Naive thymus-derived CD8-positive, alpha-beta T cell (primary cell): ENCODE measurements at regions not wholly inside any gene's neighbourhood (a gene's known extent, or its start where the extent isn't known, plus 50 kb on each side); places are given as distances from the start of the nearest gene placed in this dataset.
"Not testable (repeated sequence)": the region's sequence is repeated elsewhere in the genome, so short reads cannot be mapped to it uniquely, and the experiment has no call there.

Experiments used
- ATAC-seq, 2 donors: fragments of 150-1000 bp; cut with Tn5 transposase in 1 of 2; sonication (Bioruptor Pico), chemical (Tn5 transposase) in 1 of 2; 1 replicate in 1 of 2; 2 replicates in 1 of 2; pipeline ENCODE4 v1.10.0; 2021; ENCODE audit warnings: mild to moderate bottlenecking in 2 of 2, moderate library complexity in 2 of 2
- POLR2A ChIA-PET: fragments of 350-600 bp; sonication (Branson Sonifier 250); formaldehyde crosslinking; loops from one replicate; lab custom pipeline; 2021; ENCODE audit warnings: antibody characterized with exemption; lab: Charles Lee
- DNase-seq, 10 donors: peaks; one replicate each; pipeline versions ENCODE4 v3.0.0 to v3.0.0-alpha.2; 2020 to 2022
- H3K27ac Mint-ChIP-seq, 10 donors: one replicate each; pipeline ENCODE4 v1.8.0; 2020 to 2022; ENCODE audit warnings: mild to moderate bottlenecking in 10 of 10, mixed read lengths in 10 of 10, moderate library complexity in 4 of 10, inconsistent platforms in 1 of 10
- H3K27me3 Mint-ChIP-seq, 5 donors: one replicate each; pipeline ENCODE4 v1.8.0; 2021 to 2022; ENCODE audit warnings: mixed read lengths in 5 of 5
- H3K36me3 Mint-ChIP-seq, 3 donors: one replicate each; pipeline ENCODE4 v1.8.0; 2020 to 2022; ENCODE audit warnings: mixed read lengths in 3 of 3, mild to moderate bottlenecking in 2 of 3, inconsistent platforms in 1 of 3
- H3K4me1 Mint-ChIP-seq, 4 donors: one replicate each; pipeline ENCODE4 v1.8.0; 2021 to 2022; ENCODE audit warnings: mixed read lengths in 4 of 4
- H3K4me3 Mint-ChIP-seq, 10 donors: one replicate each; pipeline ENCODE4 v1.8.0; 2020 to 2022; ENCODE audit warnings: mild to moderate bottlenecking in 10 of 10, mixed read lengths in 10 of 10, moderate library complexity in 6 of 10, inconsistent platforms in 1 of 10
- H3K9me3 Mint-ChIP-seq, 9 donors: one replicate each; pipeline ENCODE4 v1.8.0; 2020 to 2022; ENCODE audit warnings: mixed read lengths in 9 of 9, mild to moderate bottlenecking in 3 of 9, inconsistent platforms in 1 of 9, moderate library complexity in 1 of 9

DNA sequence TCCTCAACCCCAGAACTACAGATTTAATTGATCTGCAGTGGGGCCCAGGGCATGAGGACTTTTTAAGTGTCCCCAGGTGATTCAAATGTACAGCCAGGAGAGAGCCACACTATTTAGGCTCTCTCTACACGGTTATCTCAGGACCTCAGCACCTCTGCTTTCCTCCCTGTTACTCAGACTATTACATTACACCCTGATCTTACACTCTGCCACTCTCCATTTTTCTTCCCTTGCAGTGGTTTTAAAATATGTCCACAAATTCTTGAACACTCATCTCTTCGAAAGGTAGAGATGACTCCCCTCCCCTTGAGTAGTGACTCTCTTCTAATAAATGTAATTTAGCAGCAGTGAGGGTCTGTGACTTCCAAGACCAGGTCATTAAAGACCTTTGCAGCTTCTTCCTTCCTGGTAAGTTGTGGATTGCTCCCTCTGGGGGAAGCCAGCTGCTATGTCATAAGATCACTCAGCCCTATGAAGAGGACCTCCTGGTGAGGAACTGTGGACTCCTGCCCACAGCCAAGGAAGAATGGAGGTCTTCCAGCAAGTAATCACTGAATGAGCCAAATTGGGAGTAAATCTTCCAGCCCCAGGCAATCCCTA is 87.5 kb upstream of the SSBP2 start:
- H3K4me1 Mint-ChIP-seq, result peaks cover 5 to 10% (median 7%) of the 10 kb centered on the region in 4 donors
- H3K9me3 Mint-ChIP-seq, result no peaks in the 10 kb centered on the region
- peak overlapping the region in 3 of 10 donors; percentile 46 to 77 (median 49) for H3K27ac Mint-ChIP-seq

DNA sequence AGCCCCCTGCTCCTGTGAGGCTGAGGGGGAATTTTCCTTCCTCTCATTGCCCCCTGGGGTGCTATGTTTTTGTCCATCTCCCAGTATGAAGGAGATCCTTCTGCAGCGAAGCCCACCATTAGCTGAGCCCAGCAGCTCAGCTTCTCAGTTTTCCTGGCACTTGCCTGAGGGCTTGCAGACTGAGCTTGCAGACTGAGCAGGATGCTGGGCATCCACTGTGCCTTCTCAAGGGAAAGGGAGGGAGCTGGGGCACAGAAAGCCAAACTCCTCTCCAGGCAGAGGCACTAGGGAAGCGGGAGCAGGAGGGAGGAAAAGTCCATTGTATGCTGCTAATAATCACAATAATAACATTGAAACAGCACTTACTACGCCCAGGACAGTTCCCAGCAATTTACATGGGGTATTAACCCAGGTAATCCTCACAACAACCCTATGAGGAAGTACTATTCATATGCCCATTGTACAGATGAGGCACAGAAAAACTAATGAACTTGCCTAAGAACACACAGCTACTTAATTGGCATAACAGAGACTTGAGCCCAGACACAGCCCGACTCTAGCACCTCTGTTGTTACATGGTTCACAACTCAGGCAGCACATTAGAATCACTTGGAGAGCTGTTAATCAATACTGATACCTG is 86.9 kb upstream of the SSBP2 start:
- DNase-seq (no peak), ATAC-seq (no peak)
- no peaks in the 10 kb centered on the region for H3K27me3 Mint-ChIP-seq
- peaks cover 5 to 10% (median 7%) of the 10 kb centered on the region in 4 donors for H3K4me1 Mint-ChIP-seq
- peaks cover 0 to 2% (median 0%) of the 10 kb centered on the region in 3 donors for H3K36me3 Mint-ChIP-seq
- no peaks in the 10 kb centered on the region for H3K9me3 Mint-ChIP-seq
- POLR2A ChIA-PET, result interaction anchor here (1.3 to 2.9 kb wide), 2 partner anchors 14 to 411 kb away, joined by 5 to 13 read pairs; no protein-coding TSS in a partner anchor
- H3K27ac Mint-ChIP-seq, result peak overlapping the region in 1 of 10 donors; percentile 18
- H3K4me3 Mint-ChIP-seq, result no peak overlapping the region

More for the DNA sequence above, 87.5 kb upstream of the SSBP2 start:
- Mint-ChIP-seq H3K4me3 (no peak overlapping the region), H3K36me3 (peaks cover 0 to 2% (median 0%) of the 10 kb centered on the region in 3 donors), H3K27me3 (no peaks in the 10 kb centered on the region)
- peak; percentile 73 to 82 for ATAC-seq
- POLR2A ChIA-PET, result interaction anchor here (1.3 to 2.9 kb wide), 2 partner anchors 13 to 412 kb away, joined by 5 to 13 read pairs; no protein-coding TSS in a partner anchor
- DNase-seq, result peak in 6 of 10 donors; percentile 9 to 70 (median 34)

DNA sequence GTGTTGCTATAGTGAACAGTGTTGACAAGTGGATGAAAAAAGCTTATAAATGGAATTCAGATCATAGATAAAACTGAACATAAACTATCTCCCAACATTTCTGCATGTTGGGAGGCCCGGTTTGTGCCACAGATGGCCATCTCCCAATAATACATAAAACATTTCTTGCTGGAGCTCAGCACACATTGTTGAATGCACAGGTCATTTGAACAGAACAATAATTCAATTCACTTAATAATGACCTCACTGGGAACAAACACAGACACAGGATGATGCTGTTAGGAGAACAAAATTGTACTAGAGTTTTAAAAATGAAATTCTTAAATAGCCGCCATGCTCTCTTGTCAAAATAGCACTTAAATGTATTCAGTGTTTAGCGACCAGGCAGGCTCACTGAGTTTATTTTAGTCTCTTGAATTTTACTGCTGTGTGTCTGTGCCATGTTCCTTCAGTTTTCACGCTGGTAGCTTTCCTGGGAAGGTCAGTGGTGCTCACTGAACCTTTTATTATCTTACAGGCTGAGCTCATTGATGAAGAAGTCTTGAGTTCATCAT is 85.0 kb upstream of the SSBP2 start:
- Mint-ChIP-seq H3K27me3 (no peaks in the 10 kb centered on the region), H3K4me1 (peaks cover 5 to 10% (median 7%) of the 10 kb centered on the region in 4 donors), H3K27ac (no peak overlapping the region), H3K9me3 (no peaks in the 10 kb centered on the region), H3K4me3 (no peak overlapping the region), H3K36me3 (peaks cover 0 to 2% (median 0%) of the 10 kb centered on the region in 3 donors)
- POLR2A ChIA-PET, result interaction anchor here (0.7 kb wide), 1 partner anchor 11 kb away, joined by 3 read pairs; no protein-coding TSS in a partner anchor
- DNase-seq, result no peak
- no peak for ATAC-seq

DNA sequence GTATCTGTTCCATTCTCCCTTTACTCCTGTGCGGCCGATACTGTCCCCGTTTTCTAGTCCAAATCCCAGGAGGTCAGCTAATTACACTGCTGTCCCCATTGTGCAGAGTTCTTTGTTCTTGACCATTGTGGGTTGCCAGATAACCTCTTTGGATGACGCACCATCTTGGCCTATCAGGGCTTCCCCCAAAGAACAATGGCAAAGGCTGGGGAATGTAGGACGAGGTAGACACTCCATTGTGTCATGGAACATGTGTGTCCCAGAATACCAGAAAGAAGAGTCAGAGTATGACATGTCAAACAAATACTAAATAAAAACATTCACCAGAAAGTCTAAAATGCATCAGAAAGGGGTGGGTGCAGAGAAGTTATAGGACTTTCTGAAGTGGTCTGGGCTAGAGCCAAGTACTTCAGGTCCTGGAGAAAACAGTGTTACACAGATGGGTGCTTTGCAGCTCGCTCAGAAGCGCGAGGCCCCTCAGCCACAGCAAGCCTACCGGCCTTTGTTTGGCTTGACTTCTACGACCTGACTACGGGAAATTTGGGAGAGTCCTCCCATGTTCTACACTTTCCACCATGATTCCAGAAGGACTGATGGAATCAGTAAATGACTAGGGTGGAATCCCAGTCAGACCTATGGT is 83.2 kb upstream of the SSBP2 start:
- Mint-ChIP-seq H3K4me1 (peaks cover 6 to 12% (median 8%) of the 10 kb centered on the region in 4 donors), H3K27ac (no peak overlapping the region), H3K9me3 (no peaks in the 10 kb centered on the region), H3K4me3 (no peak overlapping the region), H3K36me3 (peaks cover 0 to 2% (median 0%) of the 10 kb centered on the region in 3 donors), H3K27me3 (no peaks in the 10 kb centered on the region)
- POLR2A ChIA-PET, result no interaction called here
- DNase-seq, result no peak
- ATAC-seq, result no peak

DNA sequence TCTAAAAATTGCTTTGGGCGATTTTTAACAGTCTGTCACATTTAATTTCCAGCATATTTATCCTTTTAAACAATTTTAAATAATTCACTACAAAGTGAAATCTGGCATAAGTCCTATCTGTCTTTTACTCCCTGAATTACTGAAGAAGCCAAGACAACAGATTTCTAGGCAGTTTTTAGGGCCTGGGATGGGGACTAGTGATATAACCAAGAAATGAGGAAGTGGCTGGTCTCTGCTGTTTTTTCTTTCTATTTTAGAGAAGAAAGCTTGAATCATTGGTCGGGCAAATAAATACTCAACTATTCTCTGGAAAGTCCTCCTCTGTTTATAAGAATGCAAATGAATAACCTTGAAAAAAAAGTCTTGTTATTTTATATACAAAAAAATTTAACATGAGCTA is 79.7 kb upstream of the SSBP2 start:
- ATAC-seq (no peak), DNase-seq (no peak)
- no peak overlapping the region for H3K27ac Mint-ChIP-seq
- H3K27me3 Mint-ChIP-seq, result no peaks in the 10 kb centered on the region
- peaks cover 0 to 12% (median 7%) of the 10 kb centered on the region in 4 donors for H3K4me1 Mint-ChIP-seq
- POLR2A ChIA-PET, result no interaction called here
- peaks cover 0 to 2% (median 0%) of the 10 kb centered on the region in 3 donors for H3K36me3 Mint-ChIP-seq
- H3K9me3 Mint-ChIP-seq, result no peaks in the 10 kb centered on the region
- H3K4me3 Mint-ChIP-seq, result no peak overlapping the region

DNA sequence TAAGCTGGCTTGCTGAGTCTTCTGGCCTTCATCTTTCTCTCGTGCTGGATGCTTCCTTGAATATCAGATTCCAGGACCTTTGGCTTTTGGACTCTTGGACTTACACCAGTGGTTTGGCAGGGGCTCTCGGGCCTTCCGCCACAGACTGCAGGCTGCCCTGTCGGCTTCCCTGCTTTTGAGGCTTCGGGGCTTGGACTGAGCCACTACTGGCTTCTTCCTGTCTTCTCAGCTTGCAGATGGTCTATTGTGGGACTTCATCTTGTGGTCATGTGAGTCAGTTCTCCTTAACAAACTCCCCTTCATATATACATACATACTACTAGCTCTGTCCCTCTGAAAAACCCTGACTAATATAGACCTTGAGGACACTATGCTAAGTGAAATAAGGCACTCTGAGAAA is 78.3 kb upstream of the SSBP2 start:
- DNase-seq, result no peak
- Mint-ChIP-seq H3K9me3 (no peaks in the 10 kb centered on the region), H3K27ac (no peak overlapping the region), H3K27me3 (no peaks in the 10 kb centered on the region), H3K4me1 (peaks cover 2 to 17% (median 8%) of the 10 kb centered on the region in 4 donors), H3K36me3 (peaks cover 0 to 2% (median 0%) of the 10 kb centered on the region in 3 donors), H3K4me3 (no peak overlapping the region)
- POLR2A ChIA-PET, result no interaction called here
- ATAC-seq, result no peak

DNA sequence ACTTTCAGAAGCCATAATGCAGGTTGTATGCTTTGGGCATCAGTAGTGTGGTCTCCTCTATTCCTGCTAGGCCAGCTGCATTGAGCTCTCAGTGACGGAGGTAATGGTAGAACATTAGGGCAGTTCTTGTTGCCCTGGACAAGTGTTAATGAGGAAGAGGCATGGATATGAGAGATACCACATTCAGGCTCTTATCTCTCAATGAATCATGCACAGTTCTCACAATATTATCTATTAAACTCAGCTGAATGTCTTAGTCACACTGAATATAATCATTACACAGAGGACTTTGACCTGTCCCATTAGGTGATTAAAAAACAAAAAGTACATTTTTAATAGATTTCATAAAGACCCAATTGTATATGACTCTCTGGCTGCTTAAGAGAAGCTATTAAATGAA is 76.6 kb upstream of the SSBP2 start:
- Mint-ChIP-seq H3K27me3 (no peaks in the 10 kb centered on the region), H3K4me3 (no peak overlapping the region), H3K27ac (no peak overlapping the region), H3K4me1 (peaks cover 2 to 17% (median 8%) of the 10 kb centered on the region in 4 donors), H3K9me3 (no peaks in the 10 kb centered on the region), H3K36me3 (no peaks in the 10 kb centered on the region)
- no peak for DNase-seq
- POLR2A ChIA-PET, result interaction anchor here (1.3 kb wide), 1 partner anchor 25 kb away, joined by 4 read pairs; no protein-coding TSS in a partner anchor
- no peak for ATAC-seq

DNA sequence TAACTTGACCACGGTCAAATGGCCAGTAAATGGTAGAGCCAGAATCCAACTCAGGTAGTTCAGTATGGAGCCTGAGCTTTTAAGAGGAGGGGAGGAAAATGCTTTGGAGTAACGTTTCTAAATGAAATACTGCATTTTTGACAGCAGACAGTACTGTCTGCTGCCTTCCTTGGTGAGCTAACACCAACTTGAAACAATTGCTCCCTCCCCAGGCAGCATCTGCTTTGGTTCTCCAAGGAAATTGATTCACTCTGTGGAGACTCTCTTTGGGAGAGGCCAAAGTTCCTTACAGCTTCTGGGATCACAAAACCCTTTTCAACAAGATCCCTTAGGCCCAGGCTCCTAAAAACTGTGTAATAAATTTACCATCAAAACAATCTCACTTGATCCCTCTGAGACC is 75.2 kb upstream of the SSBP2 start:
- peaks cover 5 to 19% (median 9%) of the 10 kb centered on the region in 4 donors for H3K4me1 Mint-ChIP-seq
- H3K4me3 Mint-ChIP-seq, result no peak overlapping the region
- H3K9me3 Mint-ChIP-seq, result no peaks in the 10 kb centered on the region
- peak overlapping the region in 1 of 10 donors; percentile 19 for H3K27ac Mint-ChIP-seq
- POLR2A ChIA-PET, result interaction anchor here (0.8 kb wide), 1 partner anchor 79 kb away, joined by 3 read pairs; no protein-coding TSS in a partner anchor
- no peak for DNase-seq
- no peak for ATAC-seq
- H3K36me3 Mint-ChIP-seq, result no peaks in the 10 kb centered on the region
- H3K27me3 Mint-ChIP-seq, result no peaks in the 10 kb centered on the region

DNA sequence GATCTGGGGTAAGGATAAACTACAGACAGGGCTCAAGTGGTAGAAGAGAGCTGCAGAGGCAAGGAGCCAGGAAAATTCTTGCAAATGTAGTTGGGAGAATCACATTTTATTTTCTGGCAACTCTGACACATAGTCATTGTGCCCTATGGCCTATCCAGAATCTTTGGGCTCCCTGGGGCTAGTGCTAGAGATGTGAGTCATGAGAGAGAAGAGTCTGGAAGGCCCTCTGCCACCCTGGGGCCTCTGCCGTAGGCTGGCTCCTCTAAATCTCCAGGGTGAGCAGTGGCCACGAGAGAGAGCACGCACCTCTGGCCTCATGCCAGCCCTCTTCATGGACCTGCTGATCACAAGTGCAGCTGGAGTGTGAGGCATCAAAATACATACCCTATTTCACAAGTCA is 74.3 kb upstream of the SSBP2 start:
- Mint-ChIP-seq H3K9me3 (no peaks in the 10 kb centered on the region), H3K27me3 (no peaks in the 10 kb centered on the region), H3K4me3 (no peak overlapping the region), H3K36me3 (no peaks in the 10 kb centered on the region), H3K27ac (peak overlapping the region in 1 of 10 donors; percentile 33), H3K4me1 (peaks cover 10 to 28% (median 13%) of the 10 kb centered on the region in 4 donors)
- POLR2A ChIA-PET, result interaction anchor here (0.6 to 1.0 kb wide), 2 partner anchors 10 to 29 kb away, joined by 3 to 9 read pairs; no protein-coding TSS in a partner anchor
- DNase-seq, result no peak
- ATAC-seq, result no peak

DNA sequence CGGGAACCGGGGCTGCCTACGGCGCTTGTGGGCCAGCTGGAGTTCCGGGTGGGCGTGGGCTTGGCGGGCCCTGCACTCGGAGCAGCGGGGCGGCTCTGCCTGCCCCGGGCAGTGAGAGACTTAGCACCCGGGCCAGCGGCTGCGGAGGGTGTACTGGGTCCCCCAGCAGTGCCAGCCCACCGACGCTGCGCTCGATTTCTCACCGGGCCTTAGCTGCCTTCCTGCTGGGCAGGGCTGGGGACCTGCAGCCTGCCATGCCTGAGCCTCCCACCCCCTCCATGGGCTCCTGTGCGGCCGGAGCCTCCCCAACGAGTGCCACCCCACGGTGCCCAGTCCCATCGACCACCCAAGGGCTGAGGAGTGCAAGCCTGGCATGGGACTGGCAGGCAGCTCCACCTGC is 72.8 kb upstream of the SSBP2 start:
- DNase-seq, H3K27ac Mint-ChIP-seq, POLR2A ChIA-PET: not testable (repeated sequence)

DNA sequence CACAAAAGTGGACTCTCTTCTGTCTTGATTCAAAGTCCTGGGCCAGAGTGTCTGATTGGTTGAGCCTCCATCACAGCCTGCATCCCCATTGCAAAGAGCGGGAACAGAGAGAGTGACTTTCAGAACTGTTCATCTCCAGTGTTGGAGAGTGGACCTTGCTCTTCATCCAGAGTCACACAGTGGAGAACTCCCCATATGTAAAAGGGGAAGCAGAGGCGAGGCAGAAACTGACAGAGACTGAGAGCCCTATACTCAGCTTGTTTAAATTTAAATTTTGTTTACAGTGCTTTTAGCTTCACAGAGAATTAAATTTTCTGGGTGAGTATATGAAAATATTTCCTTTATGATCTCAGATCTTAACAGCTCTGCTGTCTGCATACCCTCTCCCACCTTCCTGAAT is 70.0 kb upstream of the SSBP2 start:
- ATAC-seq, result no peak

More for the DNA sequence above, 72.8 kb upstream of the SSBP2 start:
- H3K4me1 Mint-ChIP-seq, result peaks cover 16 to 43% (median 26%) of the 10 kb centered on the region in 4 donors
- H3K27me3 Mint-ChIP-seq, H3K4me3 Mint-ChIP-seq, H3K9me3 Mint-ChIP-seq, ATAC-seq, H3K36me3 Mint-ChIP-seq: not testable (repeated sequence)

DNA sequence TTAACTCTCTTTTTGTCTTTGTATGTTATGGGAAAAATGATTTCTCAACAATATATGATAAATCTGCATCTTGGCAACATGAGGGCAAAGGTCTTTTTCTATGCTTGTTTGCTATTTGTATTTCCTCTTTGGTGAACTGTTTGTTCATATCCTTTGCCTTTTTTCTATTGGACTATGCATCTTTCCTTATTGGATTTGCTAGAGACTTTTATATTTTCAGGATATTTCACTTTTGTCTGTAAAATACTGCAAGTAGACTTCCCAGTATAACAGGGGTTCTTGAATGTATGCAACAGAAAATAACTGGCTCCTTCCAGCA is 69.4 kb upstream of the SSBP2 start:
- DNase-seq, result no peak
- peak overlapping the region in 1 of 10 donors; percentile 46 for H3K4me3 Mint-ChIP-seq
- H3K9me3 Mint-ChIP-seq, result peaks cover 0 to 3% (median 0%) of the 10 kb centered on the region in 9 donors
- H3K36me3 Mint-ChIP-seq, result no peaks in the 10 kb centered on the region
- H3K27me3 Mint-ChIP-seq, result no peaks in the 10 kb centered on the region
- ATAC-seq, result no peak
- peak overlapping the region in 3 of 10 donors; percentile 17 to 78 (median 63) for H3K27ac Mint-ChIP-seq
- peaks cover 29 to 50% (median 42%) of the 10 kb centered on the region in 4 donors for H3K4me1 Mint-ChIP-seq
- POLR2A ChIA-PET, result interaction anchor here (1.3 kb wide), 1 partner anchor 31 kb away, joined by 3 read pairs; no protein-coding TSS in a partner anchor

More for the DNA sequence above, 70.0 kb upstream of the SSBP2 start:
- DNase-seq, result no peak
- no peaks in the 10 kb centered on the region for H3K36me3 Mint-ChIP-seq
- H3K27me3 Mint-ChIP-seq, result no peaks in the 10 kb centered on the region
- POLR2A ChIA-PET, result interaction anchor here (0.6 to 1.3 kb wide), 2 partner anchors 31 to 158 kb away, joined by 3 read pairs; no protein-coding TSS in a partner anchor
- H3K27ac Mint-ChIP-seq, result peak overlapping the region in 7 of 10 donors; percentile 14 to 75 (median 43)
- H3K9me3 Mint-ChIP-seq, result peaks cover 0 to 3% (median 0%) of the 10 kb centered on the region in 9 donors
- H3K4me3 Mint-ChIP-seq, result peak overlapping the region in 1 of 10 donors; percentile 33
- H3K4me1 Mint-ChIP-seq, result peaks cover 29 to 53% (median 43%) of the 10 kb centered on the region in 4 donors
